Endothelial cell of umbilical vein (primary cell): ENCODE measurements at regions not wholly inside any gene's neighbourhood (a gene's known extent, or its start where the extent isn't known, plus 50 kb on each side); places are given as distances from the start of the nearest gene placed in this dataset.

Experiments
- BruUV-seq: library from RNA; stranded (reverse); fragments of 400-500 nt; replicated peaks from 2 replicates; lab custom pipeline; 2021; lab: Mats Ljungman, UMichigan
- CTCF ChIA-PET: fragments of 300-600, 350-600 bp; sonication (Branson Sonifier 250); formaldehyde crosslinking; loops from one replicate; lab custom pipeline; 2021; ENCODE audit warnings: antibody characterized with exemption, inconsistent platforms; lab: Charles Lee
- POLR2A ChIA-PET: fragments of 300-600, 350-600 bp; sonication (Branson Sonifier 250); formaldehyde crosslinking; loops from one replicate; lab custom pipeline; 2021; ENCODE audit warnings: antibody characterized with exemption, inconsistent platforms; lab: Charles Lee
- DNase-seq: peaks from one replicate; pipeline ENCODE4 v3.0.0-alpha.2; 2011; ENCODE audit warnings: low read depth, low spot score
- FAIRE-seq: peaks from 2 replicates; lab custom pipeline; 2011; peaks lifted over from hg19 to GRCh38; lab: Jason Lieb, UNC
- H2AFZ ChIP-seq: 2 replicates; pipeline ENCODE4 v1.6.0; 2012; ENCODE audit warnings: low read depth, low read length, control low read depth, inconsistent platforms
- H3K27ac ChIP-seq: 2 replicates; pipeline ENCODE4 v1.5.1; 2011; ENCODE audit warnings: low read depth, mild to moderate bottlenecking, control low read depth, low read length, moderate library complexity; ENCODE audit not compliant: insufficient read depth
- H3K27me3 ChIP-seq, 2 experiments: 2 replicates each; pipeline versions ENCODE4 v1.6.0 to v1.6.1; 2011; ENCODE audit warnings: low read length in 2 of 2, mixed read lengths in 1 of 2; ENCODE audit not compliant: control insufficient read depth in 2 of 2, insufficient read depth in 2 of 2
- H3K36me3 ChIP-seq, 2 experiments: 2 replicates in 1 of 2; 3 replicates in 1 of 2; pipeline ENCODE4 v1.5.1; 2011; ENCODE audit warnings: low read length in 2 of 2, mild to moderate bottlenecking in 1 of 2, moderate library complexity in 1 of 2; ENCODE audit not compliant: control insufficient read depth in 2 of 2, insufficient read depth in 2 of 2; ENCODE audit errors: extremely low read depth in 1 of 2
- H3K4me1 ChIP-seq: 3 replicates; pipeline ENCODE4 v1.5.1; 2011; ENCODE audit warnings: mild to moderate bottlenecking, low read length; ENCODE audit not compliant: control insufficient read depth, insufficient read depth; ENCODE audit errors: extremely low read depth
- H3K4me2 ChIP-seq: 2 replicates; pipeline ENCODE4 v1.6.1; 2011; ENCODE audit warnings: low read length, control low read depth, mixed read lengths; ENCODE audit not compliant: insufficient read depth
- H3K4me3 ChIP-seq, 3 experiments: fragments of 200-600 bp in 1 of 3; sonication (generic), shearing (Covaris generic) in 1 of 3; replicated peaks in 1 of 3; 2 replicates each; pipeline ENCODE4 v1.5.1; 2011 to 2016; ENCODE audit warnings: control low read depth in 3 of 3, low read length in 3 of 3, mild to moderate bottlenecking in 2 of 3, inconsistent platforms in 1 of 3, low read depth in 1 of 3, moderate library complexity in 1 of 3; ENCODE audit not compliant: insufficient read depth in 1 of 3
- H3K79me2 ChIP-seq: 2 replicates; pipeline ENCODE4 v1.6.0; 2012; ENCODE audit warnings: low read length, inconsistent platforms; ENCODE audit not compliant: control insufficient read depth, insufficient read depth
- H3K9ac ChIP-seq: replicated peaks from 2 replicates; pipeline ENCODE3; 2011; ENCODE audit warnings: low read length, control low read depth; ENCODE audit not compliant: insufficient read depth; ENCODE audit errors: extremely low read depth
- H3K9me1 ChIP-seq: replicated peaks from 3 replicates; pipeline ENCODE4 v1.6.0; 2011; ENCODE audit warnings: mild to moderate bottlenecking, low read length; ENCODE audit not compliant: control insufficient read depth, insufficient read depth; ENCODE audit errors: extremely low read depth
- H3K9me3 ChIP-seq: replicated peaks from 2 replicates; pipeline ENCODE4 v1.5.1; 2012; ENCODE audit warnings: low read length, inconsistent platforms; ENCODE audit not compliant: control insufficient read depth, insufficient read depth
- H4K20me1 ChIP-seq: replicated peaks from 2 replicates; pipeline ENCODE3; 2011; ENCODE audit warnings: mild to moderate bottlenecking, low read length; ENCODE audit not compliant: control insufficient read depth, insufficient read depth; ENCODE audit errors: extremely low read depth
- CTCF ChIP-seq, 2 donors: IDR thresholded peaks; 1 replicate in 1 of 2; 2 replicates in 1 of 2; pipeline ENCODE4 v1.5.1; 2011; ENCODE audit warnings: low read length in 2 of 2, mild to moderate bottlenecking in 2 of 2, moderate library complexity in 2 of 2, control low read depth in 1 of 2, inconsistent platforms in 1 of 2, low read depth in 1 of 2; ENCODE audit not compliant: insufficient read depth in 1 of 2; ENCODE audit errors: extremely low read depth in 1 of 2
- EZH2 ChIP-seq: IDR thresholded peaks from 2 replicates; pipeline ENCODE4 v1.6.1; 2012; ENCODE audit warnings: borderline replicate concordance, low read depth, mild to moderate bottlenecking, moderate library complexity, low read length, inconsistent platforms; ENCODE audit not compliant: severe bottlenecking
- JUN ChIP-seq: IDR thresholded peaks from 2 replicates; pipeline ENCODE4 v1.6.1; 2011; ENCODE audit warnings: borderline replicate concordance, low read depth; ENCODE audit not compliant: insufficient read length, insufficient read depth
- MYC ChIP-seq: IDR thresholded peaks from one replicate; pipeline ENCODE4 v1.6.1; 2011; ENCODE audit warnings: mild to moderate bottlenecking, low read depth, low read length
- POLR2A ChIP-seq: IDR thresholded peaks from 2 replicates; pipeline ENCODE4 v1.6.1; 2012; ENCODE audit warnings: low read depth, mild to moderate bottlenecking, control low read depth, low read length
- dilution Hi-C: fragments of 300-500 bp; cut with MboI; formaldehyde crosslinking; loops from one replicate; pipeline ENCODE4 v1.15.0; 2019; ENCODE audit warnings: low sequenced_read_pairs; ENCODE audit not compliant: extremely low pct_ligation_motif_present
- intact Hi-C: fragments of 100-400 bp; cut with micrococcal nuclease; formaldehyde crosslinking; loops from one replicate; pipeline ENCODE4 v1.10.0; 2022

DNA sequence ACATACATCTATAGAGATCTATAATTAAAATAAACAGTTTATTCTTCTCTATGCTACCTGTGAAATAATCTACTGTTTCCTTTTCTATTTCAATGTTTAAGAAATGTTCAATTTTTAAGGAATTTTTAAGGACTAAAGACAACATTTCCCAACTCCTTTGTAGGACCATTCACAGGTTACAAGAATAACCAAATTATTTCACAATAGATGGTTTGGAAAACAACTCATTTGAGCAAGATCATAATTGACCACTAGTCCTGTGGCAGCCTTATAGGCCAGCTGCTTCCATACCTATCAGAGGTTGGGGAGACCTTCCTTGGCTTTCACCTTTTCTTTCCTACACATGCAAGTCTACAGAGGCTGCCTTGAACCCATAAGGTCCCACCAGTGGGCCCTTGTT is 193.7 kb downstream of the TTC39B start:
- BruUV-seq: no TSS peak
- Histone ChIP-seq H3K9me3 (no peaks in the 10 kb centered on the region), H3K9me1 (no peaks in the 10 kb centered on the region), H3K4me1 (no peaks in the 10 kb centered on the region), H3K36me3 (no peaks in the 10 kb centered on the region), H4K20me1 (no peaks in the 10 kb centered on the region), H3K27ac (no peak overlapping the region), H3K4me3 (no peak overlapping the region), H3K9ac (no peak overlapping the region), H3K4me2 (no peak overlapping the region), H2AFZ (no peak overlapping the region), H3K79me2 (no peaks in the 10 kb centered on the region), H3K27me3 (peaks cover 3 to 4% of the 10 kb centered on the region in 2 experiments)
- ChIA-PET CTCF (interaction anchor here (1.0 kb wide), 1 partner anchor 48 kb away, joined by 3 read pairs; no protein-coding TSS in a partner anchor), POLR2A (no interaction called here)
- intact Hi-C loops: no loop called here
- no peak for FAIRE-seq
- TF ChIP-seq CTCF (IDR thresholded peaks at IDR 0.05; ENCODE audit: extremely low read depth in 1 of 2, insufficient read depth in 1 of 2, low read depth in 1 of 2, low read length in 2 of 2): no peak
- no peak for TF ChIP-seq EZH2
- no peak for TF ChIP-seq MYC
- DNase-seq: no peak
- dilution Hi-C loops: no loop called here

- H3K4me1 ChIP-seq: no peaks in the 10 kb centered on the region
- CTCF ChIA-PET: interaction anchor here (0.8 to 1.3 kb wide), 2 partner anchors 11 to 24 kb away, joined by 3 to 5 read pairs; no protein-coding TSS in a partner anchor
- no peak overlapping the region for H3K4me2 ChIP-seq
- H3K9me3 ChIP-seq: no peaks in the 10 kb centered on the region
- H3K27me3 ChIP-seq: peaks cover 3 to 4% of the 10 kb centered on the region in 2 experiments
- intact Hi-C loops (no loop called here), dilution Hi-C loops (no loop called here)
- BruUV-seq: no TSS peak
- FAIRE-seq (no peak), DNase-seq (no peak)
- TF ChIP-seq POLR2A (no peak), JUN (no peak), CTCF (IDR thresholded peaks at IDR 0.05; ENCODE audit: extremely low read depth in 1 of 2, insufficient read depth in 1 of 2, low read depth in 1 of 2, low read length in 2 of 2) (no peak), MYC (no peak)
- no peaks in the 10 kb centered on the region for H3K9me1 ChIP-seq
- H3K4me3 ChIP-seq: no peak overlapping the region
- POLR2A ChIA-PET: no interaction called here
- H4K20me1 ChIP-seq: no peaks in the 10 kb centered on the region
- H2AFZ ChIP-seq: no peak overlapping the region
- H3K27ac ChIP-seq: no peak overlapping the region
- H3K79me2 ChIP-seq: no peaks in the 10 kb centered on the region
- H3K36me3 ChIP-seq: no peaks in the 10 kb centered on the region
- no peak overlapping the region for H3K9ac ChIP-seq
These were observed 195.9 kb downstream of the TTC39B start for GRCh38 chr9:15111071-15111470.
